HG02763 (cell line): ENCODE measurements at regions not wholly inside any gene's neighbourhood (a gene's known extent, or its start where the extent isn't known, plus 50 kb on each side); places are given as distances from the start of the nearest gene placed in this dataset.
"Not testable (repeated sequence)": the region's sequence is repeated elsewhere in the genome, so short reads cannot be mapped to it uniquely, and the experiment has no call there.

Source experiments
- ATAC-seq: cut with Tn5 transposase; IDR thresholded peaks from one replicate; pipeline ENCODE4 v1.9.1; 2021; ENCODE audit warnings: mild to moderate bottlenecking, moderate library complexity; ENCODE audit not compliant: unreplicated experiment

GRCh38 chr6:92648364-92649086 lies 770.8 kb downstream of the EPHA7 start:
- no peak for ATAC-seq

GRCh38 chr6:92647630-92648029 lies 771.7 kb downstream of the EPHA7 start:
- ATAC-seq: no peak

GRCh38 chr6:92644104-92644791 lies 775.1 kb downstream of the EPHA7 start:
- not testable (repeated sequence) for ATAC-seq

- ATAC-seq: no peak
Measured at GRCh38 chr6:92635553-92636153, 783.7 kb downstream of the EPHA7 start.

DNA sequence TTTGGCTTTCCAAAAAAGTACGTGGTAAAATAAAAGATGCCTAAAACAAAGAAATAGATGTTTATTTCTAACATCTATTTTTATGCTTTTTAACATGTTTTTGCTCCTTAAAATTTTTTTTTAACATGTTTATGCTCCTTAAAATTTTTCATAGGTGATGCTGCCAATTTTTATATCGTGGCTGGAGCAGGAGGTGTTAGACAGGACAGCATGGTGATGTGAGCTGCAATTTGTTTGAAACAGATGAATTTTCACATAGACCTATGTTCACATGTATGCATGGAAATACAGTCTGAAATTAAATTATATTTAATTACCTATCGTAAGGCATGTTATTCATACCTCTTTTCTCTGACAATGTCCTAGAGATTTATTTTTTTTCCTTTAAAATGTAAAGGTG lies 784.8 kb downstream of the EPHA7 start:
- no peak for ATAC-seq

- no peak for ATAC-seq
Measured at GRCh38 chr6:92623431-92623830, 795.9 kb downstream of the EPHA7 start.

DNA sequence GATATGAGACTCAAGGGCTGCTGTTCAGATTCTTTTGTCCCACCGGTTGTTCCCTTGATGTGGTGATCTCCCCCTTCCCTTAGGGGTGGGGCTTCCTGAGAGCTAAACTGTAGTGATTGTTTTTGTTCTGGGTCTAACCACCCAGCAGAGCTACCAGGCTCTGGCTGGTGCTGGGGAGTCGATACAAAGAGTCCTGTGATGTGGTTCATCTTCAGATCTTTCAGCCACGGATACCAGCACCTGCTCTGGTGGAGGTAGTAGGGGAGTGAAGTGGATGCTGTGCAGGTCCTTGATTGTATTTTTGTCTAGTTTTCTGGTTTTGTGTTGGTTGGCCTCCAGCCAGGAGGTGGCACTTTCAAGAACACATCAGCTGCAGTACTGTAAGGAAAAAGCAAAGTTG lies 801.6 kb downstream of the EPHA7 start:
- ATAC-seq: no peak

DNA sequence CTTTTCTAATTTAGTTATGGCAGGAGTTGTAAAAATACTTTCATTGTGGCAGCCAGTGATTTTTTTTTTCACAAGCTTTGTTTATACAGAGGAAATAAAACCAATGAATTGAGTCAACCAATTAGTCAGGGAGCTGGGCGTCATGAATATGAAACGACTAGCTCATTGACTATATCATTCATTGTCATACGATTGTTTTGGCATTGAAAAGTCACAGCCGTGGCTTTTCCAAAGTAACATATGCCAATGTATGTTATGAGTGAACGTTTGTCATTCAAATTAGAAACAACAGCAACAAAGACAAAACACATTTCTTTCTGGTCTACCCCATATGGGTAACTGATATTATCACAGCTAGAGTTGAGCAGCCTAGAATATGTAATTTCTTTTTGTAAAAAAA lies 810.6 kb downstream of the EPHA7 start:
- ATAC-seq: no peak

GRCh38 chr6:92593201-92593600 lies 826.2 kb downstream of the EPHA7 start:
- no peak for ATAC-seq

DNA sequence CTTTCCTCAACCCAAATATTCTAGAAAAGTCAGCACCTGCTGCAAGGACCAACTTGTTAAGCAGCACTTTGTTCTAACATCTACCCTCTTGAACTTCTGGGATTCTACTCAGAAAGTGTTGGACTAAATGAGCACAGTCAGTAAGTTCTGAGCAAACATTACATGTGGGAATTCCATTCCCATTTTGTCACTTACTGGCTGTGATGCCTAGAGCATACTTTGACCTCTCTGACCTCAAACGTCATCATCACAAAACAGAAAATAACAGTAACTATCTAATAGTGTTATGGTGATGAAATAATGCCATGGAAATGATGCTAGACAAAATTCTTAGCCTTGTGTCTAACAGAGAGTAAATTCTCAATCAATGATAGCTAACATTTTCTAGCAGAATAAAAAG lies 829.4 kb downstream of the EPHA7 start:
- no peak for ATAC-seq

GRCh38 chr6:92588148-92588547 lies 831.2 kb downstream of the EPHA7 start:
- no peak for ATAC-seq

- ATAC-seq: no peak
Measured at GRCh38 chr6:92587525-92587924, 831.8 kb downstream of the EPHA7 start.

DNA sequence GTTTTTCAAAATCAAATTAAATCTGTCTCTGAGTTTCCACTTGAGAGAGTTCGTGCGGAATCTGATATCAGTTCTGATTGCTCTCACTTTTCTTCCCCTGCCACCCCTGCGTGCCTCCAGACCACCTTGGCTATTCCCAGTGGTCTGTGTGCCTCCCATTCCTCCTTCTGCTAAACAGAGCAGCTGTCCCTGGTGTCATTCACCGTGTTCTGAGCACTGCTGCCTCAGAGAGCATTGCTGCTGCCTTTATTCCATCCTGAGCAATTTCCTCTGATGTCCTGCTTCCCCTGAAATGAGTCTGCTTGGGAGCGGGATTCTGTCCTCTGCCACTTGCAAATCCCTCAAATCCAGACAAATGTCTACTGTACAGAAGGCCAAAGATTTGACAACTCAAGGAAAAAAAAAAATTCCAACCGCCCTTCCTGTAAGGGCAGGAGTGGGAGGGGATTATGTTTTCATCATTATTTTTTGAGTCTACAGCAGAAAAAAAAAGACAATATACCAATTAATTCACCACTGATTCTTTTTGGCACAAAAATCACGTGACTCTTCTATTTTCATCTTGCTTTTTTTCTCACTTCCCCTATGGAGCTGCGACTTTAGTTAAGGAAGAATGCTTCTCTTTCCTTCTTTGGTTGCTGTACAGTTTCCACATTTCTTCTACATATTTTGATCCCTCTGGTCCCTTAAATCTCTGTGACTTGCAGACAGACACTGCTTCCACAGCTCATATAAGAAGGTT lies 833.0 kb downstream of the EPHA7 start:
- no peak for ATAC-seq

DNA sequence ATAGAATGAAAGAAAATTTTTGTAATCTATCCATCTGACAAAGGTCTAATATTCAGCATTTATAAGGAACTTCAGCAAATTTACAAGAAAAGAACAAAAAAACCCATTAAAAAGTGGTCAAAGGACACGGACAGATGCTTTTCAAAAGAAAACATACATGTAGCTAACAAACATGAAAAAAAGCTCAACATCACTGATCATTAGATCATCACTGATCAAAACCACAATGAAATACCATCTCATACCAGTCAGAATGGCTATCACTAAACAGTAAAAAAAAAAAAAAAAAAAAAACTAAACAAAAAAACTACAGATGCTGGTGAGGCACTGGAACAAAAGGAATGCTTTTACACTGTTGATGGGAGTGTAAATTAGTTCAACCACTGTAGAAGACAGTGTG lies 837.1 kb downstream of the EPHA7 start:
- no peak for ATAC-seq

- ATAC-seq: no peak
Measured at GRCh38 chr6:92577077-92577719, 842.2 kb downstream of the EPHA7 start.

- ATAC-seq: no peak
Measured at GRCh38 chr6:92568541-92568940, 850.8 kb downstream of the EPHA7 start.

- no peak for ATAC-seq
Measured at GRCh38 chr6:92566632-92567031, 852.7 kb downstream of the EPHA7 start.

GRCh38 chr6:92564376-92564775 lies 855.0 kb downstream of the EPHA7 start:
- ATAC-seq: no peak

DNA sequence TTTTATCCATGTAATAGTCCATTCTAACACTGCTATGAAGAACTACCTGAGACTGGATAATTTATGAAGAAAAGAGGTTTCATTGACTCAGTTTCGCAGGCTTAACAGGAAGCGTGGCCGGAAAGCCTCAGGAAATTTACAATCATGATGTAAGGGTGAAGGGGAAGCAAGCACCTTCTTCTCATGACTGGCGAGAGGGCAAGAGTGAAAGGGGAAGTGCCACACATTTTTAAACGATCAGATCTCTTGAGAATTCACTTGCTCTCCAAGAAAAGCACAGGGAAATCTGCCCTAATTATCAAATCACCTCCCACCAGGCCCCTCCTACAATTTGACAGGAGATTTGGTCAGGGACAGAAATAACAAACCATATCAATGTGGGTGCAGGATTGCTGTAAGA lies 859.7 kb downstream of the EPHA7 start:
- no peak for ATAC-seq

DNA sequence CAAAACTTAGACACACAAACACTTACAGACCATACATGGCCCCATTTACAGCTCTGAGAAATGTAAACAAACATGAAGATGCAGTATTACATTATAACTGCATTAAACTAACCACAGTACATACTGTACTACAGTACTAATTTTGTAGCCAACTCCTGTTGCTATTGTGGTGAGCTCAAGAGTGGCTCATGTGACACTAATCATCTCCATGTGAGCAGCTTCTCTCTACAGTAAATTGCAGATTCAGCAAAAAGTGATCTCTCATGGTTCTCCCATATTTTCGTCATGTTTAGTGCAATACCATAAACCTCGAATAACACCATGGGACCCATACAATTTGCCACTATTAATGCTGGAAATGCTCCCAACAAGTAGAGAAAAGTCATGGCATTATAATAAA lies 860.4 kb downstream of the EPHA7 start:
- no peak for ATAC-seq

DNA sequence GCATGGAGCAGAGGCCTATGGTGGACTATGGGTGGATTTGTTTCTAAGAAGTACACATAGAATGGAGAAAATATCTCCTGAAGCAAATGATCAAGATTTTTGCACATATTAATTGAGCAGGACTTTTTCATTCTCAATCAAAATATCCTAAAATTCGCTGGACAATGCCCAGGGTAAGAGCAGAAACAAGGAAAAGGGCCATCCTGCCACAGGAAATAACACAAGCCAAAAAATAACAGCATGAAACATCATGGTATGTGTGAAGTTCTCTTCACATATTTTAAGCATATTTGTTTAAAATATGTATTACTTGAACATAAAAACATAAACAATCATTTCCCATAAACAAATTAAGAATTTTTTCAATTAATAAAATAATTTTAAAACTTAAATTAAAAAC lies 868.9 kb downstream of the EPHA7 start:
- no peak for ATAC-seq
